ENCODE measurements at regions not wholly inside any gene's neighbourhood (a gene's known extent, or its start where the extent isn't known, plus 50 kb on each side); places are given as distances from the start of the nearest gene placed in this dataset.
A peak's percentile ranks its signal among the peaks of the same experiment; 100 is the strongest.

DNA sequence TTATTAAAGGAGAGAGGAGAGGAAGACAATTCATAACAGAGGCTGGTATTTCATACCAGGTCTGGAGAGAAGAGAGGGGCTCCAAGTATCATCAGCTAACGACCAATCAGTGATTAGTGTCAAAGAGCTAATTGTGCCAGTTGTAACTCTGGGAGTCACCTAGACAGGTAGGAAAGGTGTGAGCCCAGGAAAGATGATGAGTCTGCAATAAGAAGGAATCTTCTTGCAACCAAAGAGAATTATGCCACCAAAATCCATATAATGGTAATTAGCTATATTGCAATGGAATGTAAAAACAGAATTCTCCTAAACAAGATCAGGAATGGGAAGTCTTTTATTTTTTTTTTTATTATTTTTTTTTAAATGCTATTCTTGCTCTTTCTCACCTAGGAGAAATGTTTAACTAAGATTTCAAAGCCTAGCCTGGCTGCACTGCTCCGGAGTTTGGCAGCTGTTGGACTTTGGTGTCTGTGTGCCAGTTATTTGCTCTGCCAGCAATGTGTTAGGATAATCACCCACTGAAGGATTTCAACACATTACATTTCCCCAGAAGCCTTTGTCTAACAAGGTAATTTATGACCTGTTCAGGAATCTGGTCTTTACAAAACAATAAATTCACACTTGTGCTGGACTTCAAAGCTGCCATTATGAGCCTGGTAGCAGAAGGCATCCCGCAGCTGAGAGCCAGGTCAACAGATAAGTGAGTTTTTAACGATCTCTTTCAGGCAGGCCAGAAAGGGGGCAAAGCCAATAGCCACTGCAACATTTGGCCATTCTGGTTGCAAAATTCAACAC is 89.4 kb downstream of the FOXB1 start:
- FAIRE-seq (no peak), DNase-seq (ENCODE audit: low spot score) (no peak)

- FAIRE-seq (no peak), DNase-seq (ENCODE audit: low spot score) (no peak)
Observed at GRCh38 chr15:60095711-60096110, 91.6 kb downstream of the FOXB1 start.

DNA sequence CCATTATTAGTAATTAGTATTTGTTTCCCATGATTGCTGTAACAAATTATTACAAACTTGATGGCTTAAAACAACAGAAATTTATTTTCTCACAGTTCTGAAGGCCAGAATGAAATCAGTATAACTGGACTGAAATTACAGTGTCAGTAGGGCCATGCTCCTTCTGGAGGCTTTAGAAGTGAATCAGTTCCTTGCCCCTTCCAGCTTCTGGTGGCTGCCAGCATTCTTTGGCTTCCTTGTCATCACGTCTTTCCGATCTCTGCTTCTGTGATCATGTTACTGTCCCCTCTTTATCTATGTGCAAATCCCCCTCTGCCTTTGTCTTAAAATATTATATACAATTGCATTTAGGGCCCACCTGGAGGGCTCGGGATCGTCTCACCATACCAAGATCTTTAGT is 92.0 kb downstream of the FOXB1 start:
- DNase-seq (ENCODE audit: low spot score) (peak; percentile 23), FAIRE-seq (no peak)

DNA sequence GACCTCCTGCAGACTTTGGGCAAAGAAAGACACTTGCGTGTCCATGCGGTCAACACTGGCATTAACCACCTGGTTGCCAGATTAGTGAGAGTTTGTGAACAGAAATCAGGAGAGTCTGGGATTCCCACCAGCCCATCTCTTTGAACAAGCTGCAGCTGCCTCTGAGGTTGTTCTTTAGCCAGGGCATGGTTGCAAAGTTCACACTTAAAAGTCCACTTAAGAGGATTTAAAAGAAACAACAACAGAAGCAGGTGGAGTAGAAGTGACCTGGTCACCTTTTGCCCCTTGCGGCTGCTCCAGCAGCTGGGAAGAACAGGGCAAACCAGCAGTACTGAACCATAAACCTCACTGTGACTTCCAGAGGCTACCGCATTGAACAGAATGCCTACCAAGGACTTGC is 97.3 kb downstream of the FOXB1 start:
- no peak for FAIRE-seq

DNA sequence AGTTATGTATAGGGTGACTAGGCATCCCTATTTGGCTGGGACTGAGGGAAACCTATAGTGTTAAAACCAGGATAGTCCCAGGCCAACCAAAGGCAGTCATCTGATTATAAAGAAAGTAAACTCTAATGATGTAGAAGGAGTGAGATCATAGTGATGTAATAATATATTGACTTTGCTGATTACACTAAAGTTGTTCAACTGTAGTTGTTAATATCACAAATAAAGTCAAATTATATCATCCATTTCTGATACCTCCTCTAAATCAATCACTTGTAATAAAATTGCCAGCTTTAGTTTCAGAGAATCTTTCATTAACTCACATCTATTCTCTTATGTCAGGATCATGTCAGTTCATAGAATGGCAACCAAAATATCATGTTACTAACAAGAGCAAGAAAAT is 98.6 kb downstream of the FOXB1 start:
- FAIRE-seq: no peak
- DNase-seq (ENCODE audit: low spot score): no peak

More for the DNA sequence above, 97.3 kb downstream of the FOXB1 start:
- no peak for DNase-seq (ENCODE audit: low spot score)

DNA sequence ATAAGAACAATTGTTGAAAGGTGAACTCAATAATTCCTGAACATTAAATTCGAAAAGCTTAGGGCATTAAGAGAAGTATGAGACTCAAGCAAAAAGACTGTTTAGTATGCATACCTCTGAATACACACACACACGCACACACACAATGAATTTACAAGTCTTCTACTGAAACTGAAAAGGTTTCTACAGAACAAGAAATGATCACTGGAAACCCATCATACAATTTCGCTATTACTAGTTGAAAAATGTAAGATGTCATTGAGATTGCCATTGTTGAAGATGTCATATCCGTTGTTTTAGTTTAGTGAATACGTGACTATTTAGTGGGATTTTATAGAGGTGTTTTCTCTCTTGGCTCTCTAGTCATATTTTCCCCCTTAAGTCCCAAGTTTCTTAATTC is 106.8 kb downstream of the FOXB1 start:
- DNase-seq (ENCODE audit: low spot score): no peak
- FAIRE-seq: no peak

DNA sequence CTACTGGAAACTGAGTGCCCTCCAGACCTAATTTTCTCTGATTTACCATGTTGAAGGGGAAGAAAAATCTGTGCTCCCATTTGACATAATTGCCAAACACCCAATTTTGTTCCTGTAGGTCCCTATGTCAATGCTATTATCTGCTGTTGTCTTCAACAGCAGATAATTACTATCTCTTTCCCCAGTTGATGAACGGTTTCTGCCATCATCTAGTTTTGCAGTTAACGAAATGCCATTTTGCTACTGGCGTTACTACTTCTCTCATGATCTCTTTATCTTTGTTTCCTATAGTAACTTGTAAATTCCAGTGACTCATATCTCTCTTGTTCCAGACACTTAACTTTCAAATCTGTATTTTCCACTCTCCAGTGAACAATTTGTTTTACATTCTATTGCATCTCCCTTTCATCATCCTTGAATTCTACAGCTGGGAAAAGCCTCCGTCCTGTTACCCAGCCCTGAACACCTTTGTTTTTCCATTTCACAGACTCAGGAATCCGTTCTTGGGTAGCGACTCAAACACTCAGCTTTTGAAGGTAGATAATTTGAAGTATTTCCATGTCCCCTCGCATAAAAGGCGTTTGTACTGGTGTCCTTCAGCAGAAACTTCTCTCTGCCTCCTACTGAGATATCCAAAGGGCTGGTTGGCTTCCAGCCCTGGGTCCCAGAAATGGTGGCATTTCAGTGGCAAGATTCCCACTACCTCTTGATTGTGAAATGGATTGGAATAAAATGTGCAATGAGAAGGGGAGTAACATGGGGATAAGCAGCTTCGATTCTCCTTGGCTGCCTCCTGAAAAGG is 111.7 kb downstream of the FOXB1 start:
- DNase-seq (ENCODE audit: low spot score) (no peak), FAIRE-seq (no peak)

GRCh38 chr15:60116456-60117089 is 112.5 kb downstream of the FOXB1 start:
- FAIRE-seq: no peak
- no peak for DNase-seq (ENCODE audit: low spot score)

- DNase-seq (ENCODE audit: low spot score): no peak
- no peak for FAIRE-seq
Observed at GRCh38 chr15:60118146-60118545, 114.0 kb downstream of the FOXB1 start.

DNA sequence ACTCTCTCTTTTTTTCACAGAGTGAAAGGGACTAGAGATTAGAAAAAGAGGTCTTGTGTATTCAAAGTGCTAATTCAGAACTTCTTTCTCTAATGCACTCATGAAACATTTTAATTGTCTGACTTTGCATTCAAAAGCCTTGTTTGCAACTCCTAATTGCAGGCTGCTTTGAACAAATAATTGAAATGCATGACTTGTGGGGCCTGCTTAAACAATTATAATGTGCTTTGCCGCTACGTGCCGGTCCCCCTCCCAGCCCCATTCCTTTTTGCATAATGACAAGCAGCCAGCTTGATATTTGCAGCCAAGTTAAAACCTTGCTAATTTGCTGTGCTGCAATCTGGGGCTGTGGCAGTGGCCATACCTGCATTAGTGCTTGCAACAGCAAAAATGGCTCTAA is 114.5 kb downstream of the FOXB1 start:
- no peak for DNase-seq (ENCODE audit: low spot score)
- FAIRE-seq: peak; percentile 5

DNA sequence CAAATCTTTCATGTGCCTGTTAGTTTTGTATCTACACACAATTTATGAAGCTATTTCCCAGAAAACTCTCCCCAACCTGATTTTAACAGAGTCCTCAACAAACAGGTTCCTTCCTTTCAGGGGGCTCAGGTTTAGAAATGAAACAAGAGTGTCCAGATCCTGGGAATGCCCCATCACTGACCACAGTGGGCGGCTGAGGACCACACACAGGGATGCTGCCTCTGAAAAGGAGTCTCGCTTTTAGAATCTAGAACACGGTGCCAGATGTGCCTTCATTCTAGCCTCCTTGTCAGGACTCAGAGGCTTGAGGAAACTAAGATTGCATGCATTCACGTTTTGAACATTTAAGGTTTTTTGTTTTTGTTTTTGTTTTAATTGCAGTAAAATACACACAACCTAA is 115.0 kb downstream of the FOXB1 start:
- DNase-seq (ENCODE audit: low spot score) (no peak), FAIRE-seq (no peak)

- FAIRE-seq: no peak
- DNase-seq (ENCODE audit: low spot score): no peak
Observed at GRCh38 chr15:60120100-60120499, 116.0 kb downstream of the FOXB1 start.

DNA sequence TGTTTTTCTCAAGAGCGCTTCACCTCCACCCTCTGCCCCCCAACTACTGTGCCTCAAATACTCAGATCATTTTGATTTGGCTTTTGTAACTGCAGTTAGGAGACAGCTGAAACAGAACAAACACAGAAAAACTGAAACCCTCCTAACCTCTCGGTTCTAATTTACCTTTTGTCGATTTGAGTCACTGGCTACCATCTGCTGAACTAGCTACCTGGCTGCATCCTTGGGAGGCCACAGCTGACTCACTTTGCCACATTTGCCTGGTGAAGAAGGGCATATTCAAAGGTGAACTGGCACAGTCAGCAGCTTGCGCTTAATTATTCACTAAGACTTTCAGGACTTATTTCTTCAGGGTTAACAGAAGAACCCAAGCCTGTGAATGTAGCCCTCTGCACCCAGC is 117.7 kb downstream of the FOXB1 start:
- DNase-seq (ENCODE audit: low spot score): no peak
- no peak for FAIRE-seq

DNA sequence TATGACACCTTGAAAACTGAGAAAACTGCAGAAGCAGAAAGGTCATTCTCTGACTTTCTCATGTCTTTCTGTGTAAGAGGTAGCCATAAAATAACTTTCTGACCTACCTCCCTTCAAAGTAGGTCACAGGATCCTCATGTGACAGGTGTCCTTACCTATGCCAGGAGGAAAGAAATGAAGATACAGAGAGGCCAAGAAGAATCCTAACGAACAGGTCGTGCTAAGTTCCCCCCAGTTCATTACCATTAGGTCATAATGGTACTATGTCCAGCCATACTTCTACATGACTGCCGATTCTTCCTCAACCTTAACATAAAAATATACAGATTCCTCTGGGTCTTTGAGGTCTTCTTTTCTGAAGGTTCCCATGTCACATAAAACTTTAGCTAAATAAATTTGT is 118.6 kb downstream of the FOXB1 start:
- DNase-seq (ENCODE audit: low spot score): no peak
- FAIRE-seq: no peak

DNA sequence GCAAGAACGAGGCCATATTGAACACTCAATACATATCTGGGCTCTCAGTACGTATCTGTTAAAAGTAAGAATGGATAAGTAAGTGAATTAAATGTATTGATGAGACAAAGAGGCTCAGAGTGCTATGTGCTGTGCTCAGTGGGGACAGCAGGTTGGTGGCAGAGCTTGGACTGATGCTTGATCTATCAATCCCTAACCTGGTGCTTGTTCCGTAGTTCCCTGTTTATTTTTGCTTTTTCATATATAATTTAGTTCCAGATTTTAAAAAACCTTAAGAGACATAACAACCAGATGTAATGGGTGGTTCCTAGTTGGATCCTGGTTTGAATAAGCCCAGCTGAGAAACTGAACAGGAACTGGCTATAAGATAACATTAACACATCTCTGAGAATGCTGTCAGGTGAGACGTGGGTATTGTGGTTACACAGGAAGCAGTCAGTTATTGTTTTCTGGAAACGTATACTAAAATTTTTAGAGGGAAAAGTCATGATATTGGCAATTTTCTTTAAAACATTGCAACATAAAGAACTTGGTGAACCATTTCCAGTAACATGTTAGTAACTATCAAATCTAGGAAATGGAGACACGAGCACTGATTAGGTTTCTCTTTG is 120.5 kb downstream of the FOXB1 start:
- DNase-seq (ENCODE audit: low spot score) (no peak), FAIRE-seq (no peak)

DNA sequence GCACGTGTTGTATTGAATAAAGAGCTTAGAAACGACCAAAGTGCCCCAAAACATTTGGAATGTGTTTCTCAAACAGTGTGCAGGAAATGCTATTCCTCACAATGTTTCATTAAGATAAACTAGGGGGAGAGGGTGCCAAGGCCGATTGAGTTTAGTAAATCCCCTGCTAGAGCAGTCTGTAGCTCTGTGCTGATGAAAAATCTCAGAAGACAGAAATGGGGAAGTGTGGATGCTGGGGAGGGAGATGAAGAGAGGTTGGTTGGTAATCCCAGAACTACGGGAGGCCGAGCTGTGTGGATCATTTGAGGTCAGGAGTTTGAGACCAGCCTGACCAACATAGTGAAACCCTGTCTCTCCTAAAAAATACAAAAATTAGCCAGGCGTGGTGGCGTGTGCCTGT is 121.2 kb downstream of the FOXB1 start:
- no peak for FAIRE-seq
- no peak for DNase-seq (ENCODE audit: low spot score)

DNA sequence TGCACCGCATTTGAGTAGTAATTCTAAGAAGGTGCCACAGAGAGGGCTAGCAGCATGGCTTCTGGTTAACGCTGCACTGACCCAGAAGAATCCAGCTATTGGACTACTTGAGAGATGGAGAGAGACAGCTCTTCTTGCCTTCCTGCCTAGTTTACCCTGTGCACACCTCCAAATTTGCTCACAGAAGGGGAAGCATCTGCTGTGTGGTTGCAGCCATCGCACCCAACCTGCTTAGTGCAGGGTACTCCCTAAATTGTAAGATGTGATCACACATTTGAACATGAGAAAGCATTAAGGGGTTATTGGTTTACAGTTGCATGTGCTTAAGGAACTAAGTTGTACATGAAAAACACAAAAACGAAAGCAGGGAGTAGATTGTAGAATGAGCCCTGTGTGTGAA is 122.1 kb downstream of the FOXB1 start:
- FAIRE-seq (peak; percentile 58), DNase-seq (ENCODE audit: low spot score) (no peak)

DNA sequence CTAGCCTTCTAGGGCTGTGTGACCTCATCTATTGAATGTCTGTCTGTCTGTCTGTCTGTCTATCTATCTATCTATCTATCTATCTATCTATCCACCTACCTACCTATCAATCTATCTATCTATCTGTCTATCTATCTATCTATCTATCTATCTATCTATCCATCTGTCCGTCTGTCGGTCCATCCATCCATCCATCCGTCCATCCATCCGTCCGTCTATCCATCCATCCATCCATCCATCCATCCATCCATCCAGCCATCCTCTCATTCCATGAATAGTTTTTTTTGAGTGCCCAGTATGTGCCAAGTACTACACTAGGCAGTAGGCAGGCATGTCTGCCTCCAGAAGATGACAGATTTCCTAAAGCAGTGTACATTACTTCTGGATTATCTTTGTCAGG is 122.5 kb downstream of the FOXB1 start:
- peak; percentile 76 for FAIRE-seq
- DNase-seq (ENCODE audit: low spot score): no peak

DNA sequence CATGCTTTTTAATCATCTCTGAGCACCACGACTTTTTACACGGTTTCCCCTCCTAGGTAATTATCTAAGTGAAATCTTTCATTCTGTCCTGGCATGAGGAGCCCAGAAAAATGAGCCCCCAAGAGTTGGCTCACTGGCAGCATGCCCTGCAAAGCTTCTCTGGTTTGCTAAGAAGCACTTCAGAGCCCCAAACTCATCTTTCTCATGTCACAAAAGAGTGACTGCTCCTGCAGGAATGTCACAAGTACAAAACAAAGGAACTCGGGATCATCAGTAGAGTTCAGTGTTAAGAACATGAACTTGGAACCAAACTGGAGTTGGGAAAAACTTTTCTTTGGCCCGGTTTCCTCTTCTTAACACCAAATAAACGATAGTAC is 123.9 kb downstream of the FOXB1 start:
- FAIRE-seq (peak; percentile 40), DNase-seq (ENCODE audit: low spot score) (peak; percentile 38)

DNA sequence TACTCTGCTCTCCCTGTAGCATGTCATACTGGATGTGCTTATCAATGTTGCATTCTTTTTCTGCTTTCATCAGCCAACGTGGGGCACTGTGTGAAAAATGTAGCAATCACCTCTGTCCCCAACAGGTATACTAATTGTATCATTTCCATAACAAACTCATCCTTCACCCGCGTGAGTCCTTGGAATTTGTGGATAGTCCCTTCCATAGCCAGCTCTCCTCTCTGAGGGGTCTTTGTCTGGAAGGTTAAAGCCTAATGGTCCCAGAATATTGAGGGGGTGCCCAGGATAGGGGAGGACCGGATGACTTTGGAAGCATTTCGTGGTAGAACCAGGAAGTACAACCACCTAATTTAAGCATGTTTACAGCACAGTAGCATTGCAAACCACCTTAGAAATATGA is 124.6 kb downstream of the FOXB1 start:
- DNase-seq (ENCODE audit: low spot score): no peak
- FAIRE-seq: no peak

- no peak for DNase-seq (ENCODE audit: low spot score)
- FAIRE-seq: no peak
Observed at GRCh38 chr15:60130398-60130797, 126.3 kb downstream of the FOXB1 start.

- DNase-seq (ENCODE audit: low spot score): no peak
- no peak for FAIRE-seq
Observed at GRCh38 chr15:60130821-60131220, 126.7 kb downstream of the FOXB1 start.

Data from urothelium cell line (cell line).